ENCODE measurements at regions not wholly inside any gene's neighbourhood (a gene's known extent, or its start where the extent isn't known, plus 50 kb on each side); places are given as distances from the start of the nearest gene placed in this dataset.

DNA sequence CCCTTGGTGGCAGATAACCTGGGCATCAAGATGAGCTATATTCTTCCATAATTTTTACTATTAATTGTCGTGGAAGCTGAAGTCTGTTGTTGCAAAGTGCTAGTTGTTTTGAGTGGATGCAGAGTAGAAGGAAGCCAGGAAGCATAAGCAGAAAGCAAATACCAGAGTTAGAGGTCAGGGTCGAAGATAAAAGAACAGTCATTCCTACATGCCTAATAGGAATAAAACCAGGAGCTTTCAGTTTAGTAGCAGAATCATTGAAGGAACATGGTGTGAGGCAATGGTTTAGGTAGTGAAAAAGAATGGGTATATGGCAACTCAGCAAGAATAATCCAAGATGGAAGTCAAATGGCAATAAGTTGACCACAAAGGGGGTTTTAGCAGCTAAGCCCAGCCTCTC, 121.6 kb upstream of the FST start:
- FAIRE-seq = no peak
- DNase-seq (ENCODE audit: insufficient read length) = no peak
- TF ChIP-seq POLR2AphosphoS5 (IDR thresholded peaks at IDR 0.05; ENCODE audit: low read depth, low read length) (no peak), TAF1 (IDR thresholded peaks at IDR 0.05; ENCODE audit: borderline replicate concordance, low read depth, low read length) (no peak), POLR2A (IDR thresholded peaks at IDR 0.05; ENCODE audit: low read depth, low read length) (no peak)

DNA sequence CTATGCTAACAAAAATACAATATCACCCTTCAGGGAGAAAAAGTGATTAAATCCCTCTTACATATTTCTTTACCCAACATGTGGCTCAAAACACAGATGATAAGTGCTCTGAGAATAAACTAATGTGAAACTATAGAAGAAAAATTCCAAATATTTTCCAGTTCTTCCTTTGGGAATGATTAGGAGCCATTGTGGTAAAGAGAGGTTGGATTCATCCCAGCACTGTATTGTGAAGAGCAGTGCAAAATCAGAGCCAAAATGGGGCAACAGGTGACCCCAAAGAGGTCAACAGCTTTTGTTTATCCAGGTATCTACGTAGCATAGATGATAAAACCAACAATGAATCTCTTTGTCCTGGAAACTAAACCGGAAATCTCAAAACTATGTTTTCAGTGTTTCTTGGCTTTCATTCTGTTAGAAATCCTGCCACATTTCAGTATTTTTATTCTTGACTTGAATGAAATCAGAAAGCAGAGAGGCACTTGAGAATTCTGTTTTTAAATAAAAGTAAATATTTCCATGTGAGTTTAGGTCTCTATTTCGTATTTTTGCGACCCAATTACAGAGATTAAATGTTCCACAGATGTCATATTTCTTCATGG, 120.4 kb upstream of the FST start:
- DNase-seq (ENCODE audit: insufficient read length) (no peak), FAIRE-seq (no peak)
- TF ChIP-seq TAF1 (IDR thresholded peaks at IDR 0.05; ENCODE audit: borderline replicate concordance, low read depth, low read length) = no peak
- TF ChIP-seq POLR2AphosphoS5 (IDR thresholded peaks at IDR 0.05; ENCODE audit: low read depth, low read length) = no peak
- TF ChIP-seq POLR2A (IDR thresholded peaks at IDR 0.05; ENCODE audit: low read depth, low read length) = no peak

DNA sequence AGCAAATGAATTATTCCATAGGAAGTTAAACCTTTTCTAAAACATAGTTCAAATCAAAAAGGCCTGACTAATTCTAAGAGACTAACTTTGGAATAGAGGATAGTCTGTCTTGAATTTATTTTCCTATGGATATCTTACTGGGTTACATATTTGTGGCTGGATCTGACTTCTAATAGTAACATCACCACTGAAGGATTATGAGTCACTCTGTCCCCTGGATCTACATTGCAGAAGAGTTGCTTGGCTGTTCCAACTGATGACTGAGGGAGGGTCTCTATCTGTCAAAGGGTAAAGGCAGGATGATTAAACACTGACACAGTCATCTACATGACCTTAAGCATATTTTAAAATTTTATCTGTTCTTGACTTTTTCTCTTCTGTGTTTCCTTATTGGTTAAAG, 119.6 kb upstream of the FST start:
- FAIRE-seq (no peak), DNase-seq (ENCODE audit: insufficient read length) (no peak)
- TF ChIP-seq POLR2A (IDR thresholded peaks at IDR 0.05; ENCODE audit: low read depth, low read length) (no peak), POLR2AphosphoS5 (IDR thresholded peaks at IDR 0.05; ENCODE audit: low read depth, low read length) (no peak), TAF1 (IDR thresholded peaks at IDR 0.05; ENCODE audit: borderline replicate concordance, low read depth, low read length) (no peak)

DNA sequence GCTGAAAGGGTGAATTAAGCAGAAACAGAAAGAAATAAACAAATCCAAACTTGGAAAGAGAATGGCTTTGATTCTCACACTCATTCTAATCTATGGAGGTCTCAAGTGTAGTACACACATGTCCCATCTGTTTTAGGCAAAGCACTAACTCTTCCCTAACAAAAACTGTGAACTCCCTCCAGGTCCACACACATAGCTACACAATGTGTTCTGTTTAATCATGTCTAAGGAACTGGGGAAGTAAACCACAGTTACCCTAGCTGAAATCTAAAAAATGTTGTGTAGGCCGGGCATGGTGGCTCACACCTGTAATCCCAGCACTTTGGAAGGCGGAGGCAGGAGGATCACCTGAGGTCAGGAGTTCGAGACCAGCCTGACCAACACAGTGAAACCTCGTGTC, 118.7 kb upstream of the FST start:
- DNase-seq (ENCODE audit: insufficient read length) (no peak), FAIRE-seq (no peak)
- TF ChIP-seq POLR2A (IDR thresholded peaks at IDR 0.05; ENCODE audit: low read depth, low read length) (no peak), TAF1 (IDR thresholded peaks at IDR 0.05; ENCODE audit: borderline replicate concordance, low read depth, low read length) (no peak), POLR2AphosphoS5 (IDR thresholded peaks at IDR 0.05; ENCODE audit: low read depth, low read length) (no peak)

DNA sequence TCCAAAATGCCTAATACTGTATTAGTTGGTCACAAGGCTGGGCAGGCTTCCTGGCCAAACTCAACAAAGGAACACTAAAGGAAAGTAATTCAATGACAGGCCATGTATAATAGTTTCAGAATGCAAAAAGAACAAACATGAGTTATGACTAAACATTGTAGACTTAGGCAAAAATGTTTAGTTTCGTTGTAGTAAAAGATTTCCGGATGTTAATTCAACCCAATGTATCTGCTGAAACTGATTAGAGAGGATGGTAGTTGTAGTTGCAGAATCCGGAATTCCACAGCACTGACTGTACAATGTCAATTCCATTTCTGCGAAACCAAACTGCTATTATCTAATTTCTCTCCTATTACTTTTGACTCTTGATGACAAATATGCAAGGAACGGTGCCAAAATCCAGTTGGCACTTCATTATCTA, 117.9 kb upstream of the FST start:
- TF ChIP-seq TAF1 (IDR thresholded peaks at IDR 0.05; ENCODE audit: borderline replicate concordance, low read depth, low read length) (no peak), POLR2AphosphoS5 (IDR thresholded peaks at IDR 0.05; ENCODE audit: low read depth, low read length) (no peak), POLR2A (IDR thresholded peaks at IDR 0.05; ENCODE audit: low read depth, low read length) (no peak)
- FAIRE-seq (no peak), DNase-seq (ENCODE audit: insufficient read length) (no peak)

DNA sequence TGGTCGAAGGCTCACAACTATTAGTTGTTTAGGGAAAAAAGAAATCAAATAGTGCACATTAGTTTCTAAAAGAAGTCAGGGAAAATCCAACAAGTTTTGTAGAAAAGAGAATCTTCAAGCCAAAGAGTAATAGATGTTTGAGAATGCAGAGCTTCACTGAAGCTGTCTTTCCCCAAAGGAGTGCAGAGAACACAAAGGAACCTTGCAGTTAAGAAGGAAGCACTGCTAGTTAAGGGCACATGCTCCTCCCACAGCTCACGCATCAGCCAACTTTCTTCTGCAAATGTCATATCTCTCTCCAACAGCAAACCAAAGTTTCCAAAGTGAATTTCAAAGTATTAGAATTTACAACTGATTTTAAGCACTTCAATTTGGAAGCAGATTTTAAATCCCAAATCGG, 116.4 kb upstream of the FST start:
- DNase-seq (ENCODE audit: insufficient read length) (no peak), FAIRE-seq (no peak)
- no peak for TF ChIP-seq POLR2A (IDR thresholded peaks at IDR 0.05; ENCODE audit: low read depth, low read length)
- no peak for TF ChIP-seq POLR2AphosphoS5 (IDR thresholded peaks at IDR 0.05; ENCODE audit: low read depth, low read length)
- TF ChIP-seq TAF1 (IDR thresholded peaks at IDR 0.05; ENCODE audit: borderline replicate concordance, low read depth, low read length) = no peak

DNA sequence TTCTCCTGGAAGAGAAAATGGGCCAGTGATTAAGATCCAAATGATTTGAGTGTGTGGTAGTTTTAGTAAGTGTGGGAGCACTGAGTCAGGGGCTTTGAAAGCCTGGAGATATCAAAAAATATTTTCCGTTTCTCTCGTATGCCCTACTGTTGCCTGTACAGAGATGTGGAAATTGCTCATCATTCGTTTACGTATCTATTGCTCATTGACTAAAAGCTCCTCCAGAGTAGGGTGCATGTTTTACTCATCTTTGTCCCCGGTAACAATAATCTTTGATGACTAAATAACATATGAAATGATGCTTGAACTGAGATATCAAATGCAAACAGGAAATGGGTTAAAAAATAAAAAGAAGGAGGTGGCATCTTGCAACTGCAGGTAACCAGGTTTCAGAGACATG, 114.2 kb upstream of the FST start:
- FAIRE-seq (no peak), DNase-seq (ENCODE audit: insufficient read length) (no peak)
- TF ChIP-seq TAF1 (IDR thresholded peaks at IDR 0.05; ENCODE audit: borderline replicate concordance, low read depth, low read length) (no peak), POLR2A (IDR thresholded peaks at IDR 0.05; ENCODE audit: low read depth, low read length) (no peak), POLR2AphosphoS5 (IDR thresholded peaks at IDR 0.05; ENCODE audit: low read depth, low read length) (no peak)

DNA sequence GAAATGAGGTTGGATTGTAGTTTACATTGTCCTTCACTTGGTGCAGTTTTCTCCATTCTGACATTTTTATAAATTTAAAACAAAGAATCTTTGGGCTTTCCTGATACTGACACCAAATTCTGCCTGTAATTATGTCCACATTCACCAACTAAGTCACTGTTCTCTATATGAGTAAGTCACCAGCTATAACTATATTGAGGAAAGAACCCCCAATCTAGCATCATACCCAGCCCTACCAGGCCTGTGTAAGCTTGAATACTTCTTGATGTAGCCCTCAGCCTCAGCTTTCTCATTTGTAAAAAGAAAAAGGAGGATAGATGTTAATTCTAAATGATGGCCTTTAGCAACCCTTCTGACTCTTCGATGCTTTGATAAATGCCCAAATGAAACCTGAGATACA, 112.7 kb upstream of the FST start:
- no peak for FAIRE-seq
- no peak for DNase-seq (ENCODE audit: insufficient read length)
- TF ChIP-seq POLR2A (IDR thresholded peaks at IDR 0.05; ENCODE audit: low read depth, low read length) (no peak), TAF1 (IDR thresholded peaks at IDR 0.05; ENCODE audit: borderline replicate concordance, low read depth, low read length) (no peak), POLR2AphosphoS5 (IDR thresholded peaks at IDR 0.05; ENCODE audit: low read depth, low read length) (no peak)

DNA sequence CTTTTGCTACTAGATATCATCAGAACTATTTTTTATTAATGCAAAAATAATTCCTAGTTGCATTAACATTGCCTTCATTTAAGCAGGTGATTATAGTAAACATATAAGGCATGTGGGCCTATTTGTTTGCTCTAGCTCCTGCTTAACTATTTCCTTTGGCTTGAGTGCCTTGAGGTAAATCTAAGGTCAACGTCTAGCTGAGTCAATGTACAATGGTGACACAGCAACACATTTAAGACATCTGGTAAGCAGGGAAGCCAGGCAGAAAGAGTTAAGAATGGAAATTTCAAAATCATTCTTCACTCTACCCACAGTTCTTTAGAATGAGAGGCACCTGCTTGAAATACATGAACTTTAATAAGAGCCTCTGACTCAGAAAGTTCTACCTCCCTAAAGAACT, 111.9 kb upstream of the FST start:
- DNase-seq (ENCODE audit: insufficient read length) (no peak), FAIRE-seq (no peak)
- TF ChIP-seq POLR2A (IDR thresholded peaks at IDR 0.05; ENCODE audit: low read depth, low read length) = no peak

DNA sequence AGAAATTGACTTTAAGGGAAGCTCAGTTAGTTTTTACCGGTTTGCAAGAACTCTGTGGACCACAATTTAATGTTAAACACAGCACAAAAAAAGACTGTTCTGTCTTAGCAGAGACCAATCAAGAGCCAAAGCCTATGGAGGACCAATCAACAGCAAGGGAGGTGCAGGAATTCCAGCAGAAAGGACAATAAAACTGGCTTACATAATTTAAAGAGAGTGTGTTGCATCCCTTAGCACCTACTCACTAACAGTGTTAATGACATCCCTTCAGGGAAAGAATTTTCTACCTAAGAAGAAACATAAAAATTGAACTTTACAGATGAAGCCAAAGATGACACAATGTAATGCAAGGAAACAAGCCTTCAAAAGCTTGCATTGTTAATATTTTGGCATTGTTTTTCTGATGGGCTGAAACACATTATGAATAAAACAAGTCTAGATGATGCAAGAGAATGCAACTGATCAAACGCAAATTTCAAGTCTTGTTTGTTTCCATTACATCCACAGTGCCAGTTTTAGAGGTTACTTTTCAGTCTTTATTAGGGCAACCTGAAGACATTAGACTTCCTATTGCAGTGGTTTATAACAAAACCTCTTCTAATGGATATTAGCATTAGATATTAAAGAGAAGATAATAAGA, 111.3 kb upstream of the FST start:
- TF ChIP-seq POLR2A (IDR thresholded peaks at IDR 0.05; ENCODE audit: low read depth, low read length) = no peak
- FAIRE-seq = peak; percentile 14
- DNase-seq (ENCODE audit: insufficient read length) = no peak

DNA sequence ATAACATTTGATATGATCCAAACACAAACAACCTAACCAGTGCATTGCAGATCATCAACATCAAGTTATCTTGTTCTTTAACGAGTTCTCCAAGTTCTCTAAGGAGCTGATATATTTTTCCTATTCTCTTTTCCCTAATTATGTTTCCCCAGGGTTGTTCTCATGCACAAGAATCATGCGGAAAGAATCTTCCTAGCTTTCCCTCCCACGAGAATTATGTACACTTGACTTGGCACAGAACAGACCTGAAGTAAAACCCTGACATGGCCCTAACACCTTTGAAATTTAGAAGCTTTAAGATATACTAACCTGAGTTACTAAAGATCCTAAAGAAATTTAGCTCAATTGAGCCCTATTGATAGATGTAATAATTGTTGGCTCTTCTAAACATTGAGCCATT, 110.7 kb upstream of the FST start:
- TF ChIP-seq TAF1 (IDR thresholded peaks at IDR 0.05; ENCODE audit: borderline replicate concordance, low read depth, low read length) (no peak), POLR2A (IDR thresholded peaks at IDR 0.05; ENCODE audit: low read depth, low read length) (no peak), POLR2AphosphoS5 (IDR thresholded peaks at IDR 0.05; ENCODE audit: low read depth, low read length) (no peak)
- FAIRE-seq = no peak
- no peak for DNase-seq (ENCODE audit: insufficient read length)

DNA sequence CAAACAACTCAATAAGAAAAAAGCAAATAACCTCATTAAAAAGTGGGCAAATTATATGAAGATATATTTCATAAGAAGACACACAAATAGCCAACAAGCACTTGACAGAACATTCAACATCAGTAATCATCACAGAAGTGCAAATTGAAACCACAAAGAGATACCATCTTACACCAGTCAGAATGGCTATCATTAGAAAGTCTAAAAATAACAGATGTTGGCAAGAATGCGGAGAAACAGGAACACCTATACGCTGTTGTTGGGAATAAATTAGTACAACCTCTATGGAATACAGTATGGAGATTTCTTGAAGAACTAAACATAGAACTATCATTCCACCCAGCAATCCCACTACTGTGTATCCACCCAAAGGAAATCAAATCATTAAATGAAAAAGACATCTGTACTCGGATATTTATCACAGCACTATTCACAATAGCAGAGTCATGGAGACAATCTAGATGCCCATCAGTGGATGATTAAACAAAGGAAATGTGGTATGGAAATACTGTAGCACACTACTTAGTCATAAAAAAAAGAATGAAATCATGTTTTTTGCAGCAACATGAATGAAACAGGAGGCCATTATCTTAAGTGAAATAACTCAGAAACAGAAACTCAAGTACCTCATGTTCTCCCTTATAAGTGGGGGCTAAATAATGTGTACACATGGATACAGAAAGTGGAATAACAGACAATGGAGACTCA, 106.8 kb upstream of the FST start:
- TF ChIP-seq POLR2AphosphoS5 (IDR thresholded peaks at IDR 0.05; ENCODE audit: low read depth, low read length) (no peak), TAF1 (IDR thresholded peaks at IDR 0.05; ENCODE audit: borderline replicate concordance, low read depth, low read length) (no peak), POLR2A (IDR thresholded peaks at IDR 0.05; ENCODE audit: low read depth, low read length) (no peak)
- no peak for FAIRE-seq

More for the DNA sequence above, 106.8 kb upstream of the FST start:
- no peak for DNase-seq (ENCODE audit: insufficient read length)
